ENCODE measurements at regions not wholly inside any gene's neighbourhood (a gene's known extent, or its start where the extent isn't known, plus 50 kb on each side); places are given as distances from the start of the nearest gene placed in this dataset.

DNA sequence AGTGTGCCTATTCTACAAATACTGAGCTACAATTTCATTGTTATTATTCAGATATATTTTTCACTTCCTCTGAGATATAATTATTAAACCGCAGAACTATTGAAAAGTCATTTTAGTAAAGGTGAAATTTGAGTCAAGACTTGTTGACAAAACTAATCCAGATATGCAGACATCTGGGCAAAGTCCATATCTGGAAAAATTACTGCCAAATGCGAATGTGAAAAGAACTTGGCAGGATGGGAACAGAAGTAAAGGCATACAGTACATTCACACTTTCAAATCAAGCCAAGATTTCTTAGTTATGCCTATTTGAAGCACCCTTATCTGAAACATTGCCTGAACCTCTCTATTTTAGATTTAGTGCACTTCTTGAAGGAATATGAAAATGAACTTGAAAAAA, 923.6 kb downstream of the CCDC85A start:
- Mint-ChIP-seq H3K9me3 (peaks cover 29% of the 10 kb centered on the region), H3K36me3 (no peaks in the 10 kb centered on the region), H3K4me3 (no peak overlapping the region), H3K4me1 (ENCODE audit: low read depth) (no peaks in the 10 kb centered on the region), H3K27me3 (no peaks in the 10 kb centered on the region), H3K27ac (no peak overlapping the region)
- POLR2A ChIA-PET, result no interaction called here
- DNase-seq, result no peak
- CTCF ChIA-PET, result no interaction called here
- intact Hi-C loops (cut with micrococcal nuclease), result no loop called here

GRCh38 chr2:57111531-57111930, 927.7 kb downstream of the CCDC85A start:
- intact Hi-C loops (cut with micrococcal nuclease), result no loop called here
- H3K27ac Mint-ChIP-seq, result no peak overlapping the region
- ChIA-PET POLR2A (no interaction called here), CTCF (no interaction called here)
- peaks cover 28% of the 10 kb centered on the region for H3K9me3 Mint-ChIP-seq
- no peaks in the 10 kb centered on the region for H3K27me3 Mint-ChIP-seq
- no peaks in the 10 kb centered on the region for H3K4me1 Mint-ChIP-seq (ENCODE audit: low read depth)
- H3K4me3 Mint-ChIP-seq, result no peak overlapping the region
- no peak for DNase-seq
- H3K36me3 Mint-ChIP-seq, result no peaks in the 10 kb centered on the region

GRCh38 chr2:57119141-57119540, 927.5 kb upstream of the VRK2 start:
- intact Hi-C loops (cut with micrococcal nuclease), result no loop called here
- CTCF ChIA-PET, result no interaction called here
- Mint-ChIP-seq H3K27ac (no peak overlapping the region), H3K4me3 (no peak overlapping the region), H3K9me3 (peaks cover 8% of the 10 kb centered on the region), H3K27me3 (no peaks in the 10 kb centered on the region), H3K36me3 (no peaks in the 10 kb centered on the region), H3K4me1 (ENCODE audit: low read depth) (no peaks in the 10 kb centered on the region)
- DNase-seq, result no peak
- POLR2A ChIA-PET, result no interaction called here

DNA sequence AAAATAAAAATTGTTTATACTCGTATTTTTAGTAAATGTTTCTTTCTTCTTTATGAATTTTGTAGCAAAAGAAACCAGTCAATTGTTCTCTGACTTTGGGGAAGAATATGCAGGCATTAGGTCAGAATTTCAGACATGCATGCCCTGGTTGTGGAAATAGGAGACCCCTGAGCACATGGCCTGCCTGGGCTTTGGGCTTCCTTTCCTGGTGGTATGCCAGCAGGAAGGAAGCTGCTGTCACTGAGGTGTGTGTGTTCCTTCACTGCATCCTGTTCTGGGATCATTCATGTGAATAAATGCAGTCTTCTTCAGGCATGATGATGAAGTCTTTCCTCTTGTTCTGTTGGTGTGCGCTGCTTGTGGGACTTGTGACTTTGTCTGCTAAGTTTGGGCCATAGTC, 920.2 kb upstream of the VRK2 start:
- intact Hi-C loops (cut with micrococcal nuclease), result no loop called here
- H3K9me3 Mint-ChIP-seq, result peaks cover 6% of the 10 kb centered on the region
- no peak for DNase-seq
- POLR2A ChIA-PET, result no interaction called here
- H3K27ac Mint-ChIP-seq, result no peak overlapping the region
- CTCF ChIA-PET, result no interaction called here
- no peaks in the 10 kb centered on the region for H3K27me3 Mint-ChIP-seq
- no peak overlapping the region for H3K4me3 Mint-ChIP-seq
- H3K4me1 Mint-ChIP-seq (ENCODE audit: low read depth), result no peaks in the 10 kb centered on the region
- no peaks in the 10 kb centered on the region for H3K36me3 Mint-ChIP-seq

DNA sequence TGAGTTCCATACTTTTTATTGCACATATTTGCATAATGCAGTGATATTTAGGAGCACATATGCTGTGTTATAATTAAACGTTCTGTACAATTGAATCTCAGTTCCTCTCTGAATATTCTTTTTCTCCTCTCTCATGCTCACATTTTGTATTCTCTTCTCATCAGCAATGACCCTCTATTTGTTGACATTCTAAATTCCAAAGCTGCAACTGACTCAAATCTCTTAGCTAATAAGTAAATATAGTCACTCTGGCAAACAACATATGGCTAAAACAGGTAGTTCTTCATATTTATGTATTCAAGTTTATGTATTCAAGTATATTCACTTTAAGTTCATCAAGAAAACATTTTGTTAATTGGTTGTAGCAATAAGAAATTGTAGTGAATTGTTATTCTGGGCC, 907.4 kb upstream of the VRK2 start:
- Mint-ChIP-seq H3K36me3 (no peaks in the 10 kb centered on the region), H3K9me3 (no peaks in the 10 kb centered on the region), H3K4me3 (no peak overlapping the region), H3K4me1 (ENCODE audit: low read depth) (no peaks in the 10 kb centered on the region), H3K27me3 (no peaks in the 10 kb centered on the region), H3K27ac (no peak overlapping the region)
- ChIA-PET CTCF (no interaction called here), POLR2A (no interaction called here)
- intact Hi-C loops (cut with micrococcal nuclease), result no loop called here
- no peak for DNase-seq

DNA sequence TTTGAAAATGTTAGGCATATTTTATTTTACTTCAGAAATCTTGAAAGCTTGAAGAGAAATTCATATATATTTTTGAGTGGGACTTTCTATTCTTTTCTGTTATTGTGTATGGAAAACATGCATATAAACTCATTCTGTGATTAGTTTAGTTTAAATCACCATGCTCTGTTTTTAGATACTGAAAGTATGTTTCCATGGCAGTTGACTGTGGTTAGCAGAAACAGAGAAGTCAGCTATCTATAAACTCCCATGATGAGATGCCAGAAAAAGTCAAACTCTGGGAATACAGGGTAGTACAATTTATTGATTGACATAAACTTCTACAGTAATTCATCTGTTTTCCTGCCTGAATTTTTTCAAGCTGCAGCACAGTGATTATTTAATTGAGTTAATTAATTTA, 905.3 kb upstream of the VRK2 start:
- H3K27ac Mint-ChIP-seq, result no peak overlapping the region
- intact Hi-C loops (cut with micrococcal nuclease), result no loop called here
- no peaks in the 10 kb centered on the region for H3K27me3 Mint-ChIP-seq
- H3K36me3 Mint-ChIP-seq, result no peaks in the 10 kb centered on the region
- DNase-seq, result no peak
- H3K4me3 Mint-ChIP-seq, result no peak overlapping the region
- ChIA-PET CTCF (no interaction called here), POLR2A (no interaction called here)
- no peaks in the 10 kb centered on the region for H3K4me1 Mint-ChIP-seq (ENCODE audit: low read depth)
- H3K9me3 Mint-ChIP-seq, result peaks cover 7% of the 10 kb centered on the region

GRCh38 chr2:57146951-57147350, 899.7 kb upstream of the VRK2 start:
- DNase-seq, result no peak
- no peaks in the 10 kb centered on the region for H3K4me1 Mint-ChIP-seq (ENCODE audit: low read depth)
- no peak overlapping the region for H3K4me3 Mint-ChIP-seq
- ChIA-PET CTCF (no interaction called here), POLR2A (no interaction called here)
- no peaks in the 10 kb centered on the region for H3K36me3 Mint-ChIP-seq
- H3K9me3 Mint-ChIP-seq, result peaks cover 43% of the 10 kb centered on the region
- H3K27ac Mint-ChIP-seq, result no peak overlapping the region
- intact Hi-C loops (cut with micrococcal nuclease), result no loop called here
- H3K27me3 Mint-ChIP-seq, result no peaks in the 10 kb centered on the region

GRCh38 chr2:57156231-57156924, 890.2 kb upstream of the VRK2 start:
- peaks cover 34% of the 10 kb centered on the region for H3K9me3 Mint-ChIP-seq
- H3K27ac Mint-ChIP-seq, result no peak overlapping the region
- ChIA-PET POLR2A (no interaction called here), CTCF (no interaction called here)
- no peaks in the 10 kb centered on the region for H3K36me3 Mint-ChIP-seq
- H3K4me3 Mint-ChIP-seq, result no peak overlapping the region
- H3K4me1 Mint-ChIP-seq (ENCODE audit: low read depth), result no peaks in the 10 kb centered on the region
- no peak for DNase-seq
- no peaks in the 10 kb centered on the region for H3K27me3 Mint-ChIP-seq
- intact Hi-C loops (cut with micrococcal nuclease), result no loop called here

DNA sequence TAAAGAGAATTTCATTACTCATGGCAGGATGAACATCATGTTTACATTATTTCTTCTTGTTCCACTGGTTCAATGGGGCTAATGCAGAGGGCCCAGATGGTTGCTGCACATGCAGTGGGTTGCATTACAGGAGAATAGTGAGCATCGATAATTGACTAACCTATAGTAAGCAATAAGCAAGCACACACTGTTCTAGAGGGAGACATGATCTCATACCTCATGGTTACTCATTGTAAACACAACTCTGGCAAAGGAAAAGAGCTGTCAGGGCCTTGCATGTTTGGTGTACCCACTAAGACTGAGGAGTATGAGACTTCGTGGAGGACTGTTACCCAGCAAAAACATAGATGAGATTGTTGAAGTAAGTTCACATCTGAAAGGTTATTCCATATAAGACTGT, 885.6 kb upstream of the VRK2 start:
- ChIA-PET CTCF (no interaction called here), POLR2A (no interaction called here)
- intact Hi-C loops (cut with micrococcal nuclease), result no loop called here
- no peak for DNase-seq
- no peak overlapping the region for H3K4me3 Mint-ChIP-seq
- no peaks in the 10 kb centered on the region for H3K27me3 Mint-ChIP-seq
- no peaks in the 10 kb centered on the region for H3K36me3 Mint-ChIP-seq
- no peaks in the 10 kb centered on the region for H3K4me1 Mint-ChIP-seq (ENCODE audit: low read depth)
- H3K9me3 Mint-ChIP-seq, result peaks cover 18% of the 10 kb centered on the region
- H3K27ac Mint-ChIP-seq, result no peak overlapping the region

- ChIA-PET CTCF (no interaction called here), POLR2A (no interaction called here)
- H3K27ac Mint-ChIP-seq, result no peak overlapping the region
- no peak overlapping the region for H3K4me3 Mint-ChIP-seq
- peaks cover 15% of the 10 kb centered on the region for H3K9me3 Mint-ChIP-seq
- no peaks in the 10 kb centered on the region for H3K27me3 Mint-ChIP-seq
- intact Hi-C loops (cut with micrococcal nuclease), result no loop called here
- H3K4me1 Mint-ChIP-seq (ENCODE audit: low read depth), result no peaks in the 10 kb centered on the region
- H3K36me3 Mint-ChIP-seq, result no peaks in the 10 kb centered on the region
- DNase-seq, result no peak
Observed at GRCh38 chr2:57177176-57177575, 869.4 kb upstream of the VRK2 start.

- POLR2A ChIA-PET, result no interaction called here
- no peaks in the 10 kb centered on the region for H3K4me1 Mint-ChIP-seq (ENCODE audit: low read depth)
Observed at GRCh38 chr2:57180042-57180567, 866.5 kb upstream of the VRK2 start.

GRCh38 chr2:57180678-57181077, 865.9 kb upstream of the VRK2 start:
- Mint-ChIP-seq H3K4me1 (ENCODE audit: low read depth) (no peaks in the 10 kb centered on the region), H3K4me3 (no peak overlapping the region), H3K27ac (no peak overlapping the region), H3K9me3 (peaks cover 8% of the 10 kb centered on the region), H3K36me3 (no peaks in the 10 kb centered on the region), H3K27me3 (no peaks in the 10 kb centered on the region)
- DNase-seq, result no peak
- CTCF ChIA-PET, result no interaction called here
- POLR2A ChIA-PET, result no interaction called here
- intact Hi-C loops (cut with micrococcal nuclease), result no loop called here

More at GRCh38 chr2:57180042-57180567, 866.5 kb upstream of the VRK2 start:
- Mint-ChIP-seq H3K27ac (no peak overlapping the region), H3K36me3 (no peaks in the 10 kb centered on the region), H3K27me3 (no peaks in the 10 kb centered on the region), H3K4me3 (no peak overlapping the region), H3K9me3 (peaks cover 8% of the 10 kb centered on the region)
- intact Hi-C loops (cut with micrococcal nuclease), result no loop called here
- no peak for DNase-seq
- CTCF ChIA-PET, result no interaction called here

GRCh38 chr2:57181315-57182038, 865.1 kb upstream of the VRK2 start:
- H3K4me1 Mint-ChIP-seq (ENCODE audit: low read depth), result no peaks in the 10 kb centered on the region
- H3K9me3 Mint-ChIP-seq, result peaks cover 10% of the 10 kb centered on the region
- no peak overlapping the region for H3K27ac Mint-ChIP-seq
- POLR2A ChIA-PET, result no interaction called here
- no peaks in the 10 kb centered on the region for H3K36me3 Mint-ChIP-seq
- CTCF ChIA-PET, result no interaction called here
- DNase-seq, result no peak
- no peak overlapping the region for H3K4me3 Mint-ChIP-seq
- intact Hi-C loops (cut with micrococcal nuclease), result no loop called here
- H3K27me3 Mint-ChIP-seq, result no peaks in the 10 kb centered on the region
